Loucy (cell line): ENCODE measurements at regions not wholly inside any gene's neighbourhood (a gene's known extent, or its start where the extent isn't known, plus 50 kb on each side); places are given as distances from the start of the nearest gene placed in this dataset.

Experiments used
- H2AFZ ChIP-seq: fragments of 200-600 bp; sonication (generic); 2 replicates; pipeline ENCODE4 v1.6.0; 2016; ENCODE audit warnings: antibody characterized with exemption, mild to moderate bottlenecking, low read length, moderate library complexity
- H3F3A ChIP-seq: fragments of 200-600 bp; 2 replicates; pipeline ENCODE4 v1.6.0; 2016; ENCODE audit warnings: antibody characterized with exemption, low read depth, mild to moderate bottlenecking
- H3K27me3 ChIP-seq: fragments of 200-600 bp; sonication (generic); 2 replicates; pipeline ENCODE4 v1.6.1; 2014; ENCODE audit warnings: low read length, mild to moderate bottlenecking; ENCODE audit not compliant: insufficient read depth, poor library complexity, severe bottlenecking
- H3K36me3 ChIP-seq: fragments of 200-600 bp; sonication (generic); 2 replicates; pipeline ENCODE4 v1.6.1; 2016; ENCODE audit warnings: low read length; ENCODE audit not compliant: insufficient read depth
- H3K4me1 ChIP-seq: fragments of 200-600 bp; sonication (generic); 2 replicates; pipeline ENCODE4 v1.5.1; 2014; ENCODE audit warnings: low read length, mild to moderate bottlenecking; ENCODE audit not compliant: insufficient read depth, poor library complexity, severe bottlenecking
- H3K4me2 ChIP-seq: fragments of 200-600 bp; sonication (generic); 2 replicates; pipeline ENCODE4 v1.6.0; 2014; ENCODE audit warnings: antibody characterized with exemption, low read length, low read depth, mild to moderate bottlenecking; ENCODE audit not compliant: poor library complexity, severe bottlenecking
- H3K4me3 ChIP-seq: fragments of 200-600 bp; sonication (generic); 2 replicates; pipeline ENCODE4 v1.5.1; 2014; ENCODE audit warnings: low read length, mild to moderate bottlenecking, mixed read lengths; ENCODE audit not compliant: poor library complexity, severe bottlenecking
- H3K79me2 ChIP-seq: fragments of 200-600 bp; sonication (generic); 2 replicates; pipeline ENCODE4 v1.6.1; 2014; ENCODE audit warnings: low read length; ENCODE audit not compliant: insufficient read depth
- H3K9ac ChIP-seq: fragments of 200-600 bp; sonication (generic); 2 replicates; pipeline ENCODE4 v1.6.0; 2014; ENCODE audit warnings: mild to moderate bottlenecking, low read depth, low read length, moderate library complexity; ENCODE audit not compliant: poor library complexity, severe bottlenecking
- H3K9me2 ChIP-seq: fragments of 200-600 bp; sonication (generic); replicated peaks from 2 replicates; pipeline ENCODE4 v1.6.1; 2016; ENCODE audit warnings: low read depth, low read length, mixed read lengths
- H3K9me3 ChIP-seq: fragments of 200-600 bp; sonication (generic); 2 replicates; pipeline ENCODE4 v1.6.1; 2014; ENCODE audit warnings: mild to moderate bottlenecking, antibody characterized with exemption, low read length, low read depth; ENCODE audit not compliant: insufficient read depth
- H4K20me1 ChIP-seq: fragments of 200-600 bp; sonication (generic); 2 replicates; pipeline ENCODE4 v1.6.0; 2014; ENCODE audit warnings: antibody characterized with exemption, low read length, mild to moderate bottlenecking; ENCODE audit not compliant: insufficient read depth, poor library complexity, severe bottlenecking
- EZH2phosphoT487 ChIP-seq: fragments of 200-600 bp; IDR thresholded peaks from 2 replicates; pipeline ENCODE4 v1.6.1; 2018; ENCODE audit warnings: antibody characterized with exemption, mild to moderate bottlenecking, moderate library complexity, borderline replicate concordance
- TF ChIP-seq, protein P1 (sequence below): fragments of 200-600 bp; sonication (generic); conservative IDR thresholded peaks from 2 replicates; pipeline ENCODE4 v1.5.1; 2014; ENCODE audit warnings: mild to moderate bottlenecking, antibody characterized with exemption, low read length

DNA sequence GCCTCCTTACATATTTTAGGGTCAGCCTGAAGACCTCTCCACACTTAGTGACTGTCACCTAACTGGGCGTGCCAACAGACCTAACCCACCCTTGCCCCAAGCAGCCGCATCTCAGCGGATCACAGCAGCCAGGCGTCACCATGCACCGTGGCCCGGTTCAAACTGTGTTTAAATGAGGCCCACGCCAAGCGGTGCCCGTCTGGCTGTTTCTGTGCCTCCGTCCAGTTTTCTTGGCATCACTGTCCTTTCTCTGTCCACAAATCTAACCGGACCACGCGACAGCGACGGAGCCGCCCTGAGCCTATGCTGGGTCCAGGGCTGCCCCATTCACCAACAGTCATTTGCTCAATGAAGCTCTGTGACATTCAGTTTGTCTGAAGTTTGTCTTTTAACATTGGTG is 393.3 kb downstream of the THBS2 start:
- Histone ChIP-seq H3K79me2 (no peaks in the 10 kb centered on the region), H3K4me1 (no peaks in the 10 kb centered on the region), H3K9ac (no peak overlapping the region), H3K27me3 (no peaks in the 10 kb centered on the region), H3K4me3 (no peak overlapping the region), H4K20me1 (no peaks in the 10 kb centered on the region), H3F3A (no peaks in the 10 kb centered on the region), H2AFZ (no peak overlapping the region), H3K36me3 (no peaks in the 10 kb centered on the region), H3K4me2 (no peak overlapping the region), H3K9me2 (no peaks in the 10 kb centered on the region), H3K9me3 (peaks cover 15% of the 10 kb centered on the region; the same call in 1 of the 2 replicates)
- TF ChIP-seq, protein P1, sequence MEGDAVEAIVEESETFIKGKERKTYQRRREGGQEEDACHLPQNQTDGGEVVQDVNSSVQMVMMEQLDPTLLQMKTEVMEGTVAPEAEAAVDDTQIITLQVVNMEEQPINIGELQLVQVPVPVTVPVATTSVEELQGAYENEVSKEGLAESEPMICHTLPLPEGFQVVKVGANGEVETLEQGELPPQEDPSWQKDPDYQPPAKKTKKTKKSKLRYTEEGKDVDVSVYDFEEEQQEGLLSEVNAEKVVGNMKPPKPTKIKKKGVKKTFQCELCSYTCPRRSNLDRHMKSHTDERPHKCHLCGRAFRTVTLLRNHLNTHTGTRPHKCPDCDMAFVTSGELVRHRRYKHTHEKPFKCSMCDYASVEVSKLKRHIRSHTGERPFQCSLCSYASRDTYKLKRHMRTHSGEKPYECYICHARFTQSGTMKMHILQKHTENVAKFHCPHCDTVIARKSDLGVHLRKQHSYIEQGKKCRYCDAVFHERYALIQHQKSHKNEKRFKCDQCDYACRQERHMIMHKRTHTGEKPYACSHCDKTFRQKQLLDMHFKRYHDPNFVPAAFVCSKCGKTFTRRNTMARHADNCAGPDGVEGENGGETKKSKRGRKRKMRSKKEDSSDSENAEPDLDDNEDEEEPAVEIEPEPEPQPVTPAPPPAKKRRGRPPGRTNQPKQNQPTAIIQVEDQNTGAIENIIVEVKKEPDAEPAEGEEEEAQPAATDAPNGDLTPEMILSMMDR = no peak
- TF ChIP-seq EZH2phosphoT487 = no peak

DNA sequence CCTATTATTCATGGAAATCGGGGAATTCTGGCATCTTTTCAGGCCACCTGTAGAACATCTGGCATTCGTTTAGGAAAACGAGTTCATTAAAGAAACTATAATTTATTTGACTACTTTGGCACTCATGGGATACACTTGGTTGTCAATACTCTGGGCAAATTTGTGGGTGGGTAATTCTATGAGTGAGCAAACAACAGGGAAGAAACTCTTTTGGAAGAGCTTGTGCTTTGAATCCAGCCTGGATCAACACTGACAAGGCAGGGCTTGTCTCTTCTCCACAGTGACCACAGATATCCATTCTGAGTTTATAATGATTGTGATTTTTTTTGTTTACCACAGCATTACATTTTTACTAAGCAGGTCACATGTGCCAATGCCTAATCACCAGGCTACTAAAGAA is 394.7 kb downstream of the THBS2 start:
- H4K20me1 ChIP-seq = no peaks in the 10 kb centered on the region
- H3K9me3 ChIP-seq = peaks cover 15% of the 10 kb centered on the region; the same call in 1 of the 2 replicates
- H3K27me3 ChIP-seq = no peaks in the 10 kb centered on the region
- H3K4me2 ChIP-seq = no peak overlapping the region
- no peaks in the 10 kb centered on the region for H3F3A ChIP-seq
- H3K9me2 ChIP-seq = no peaks in the 10 kb centered on the region
- no peaks in the 10 kb centered on the region for H3K4me1 ChIP-seq
- no peaks in the 10 kb centered on the region for H3K79me2 ChIP-seq
- TF ChIP-seq EZH2phosphoT487 = no peak
- TF ChIP-seq, protein P1 = no peak
- H2AFZ ChIP-seq = no peak overlapping the region
- H3K4me3 ChIP-seq = no peak overlapping the region
- no peak overlapping the region for H3K9ac ChIP-seq
- H3K36me3 ChIP-seq = no peaks in the 10 kb centered on the region

DNA sequence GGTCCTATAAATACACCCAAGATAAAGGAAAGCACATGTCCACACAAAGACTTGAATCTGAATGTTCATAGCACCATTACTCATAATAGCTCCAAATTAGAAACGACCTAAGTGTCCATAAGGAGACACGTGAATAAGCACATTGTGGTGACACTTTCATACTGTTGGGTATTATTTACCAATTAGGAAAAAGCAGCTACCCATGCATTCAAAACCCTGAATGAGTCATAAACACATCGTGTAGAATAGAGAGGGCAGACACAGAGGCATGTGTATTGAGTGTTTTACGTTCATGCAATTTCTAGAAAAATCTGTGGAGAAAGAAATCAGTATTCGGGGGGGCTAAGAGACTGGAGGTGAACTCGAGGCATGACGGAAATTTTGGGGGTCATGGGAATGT is 396.7 kb downstream of the THBS2 start:
- H3K4me3 ChIP-seq = no peak overlapping the region
- no peaks in the 10 kb centered on the region for H3F3A ChIP-seq
- H3K4me1 ChIP-seq = no peaks in the 10 kb centered on the region
- no peaks in the 10 kb centered on the region for H3K27me3 ChIP-seq
- peaks cover 12% of the 10 kb centered on the region; the same call in 1 of the 2 replicates for H3K9me3 ChIP-seq
- H3K9me2 ChIP-seq = no peaks in the 10 kb centered on the region
- no peaks in the 10 kb centered on the region for H3K79me2 ChIP-seq
- H3K36me3 ChIP-seq = no peaks in the 10 kb centered on the region
- H2AFZ ChIP-seq = no peak overlapping the region
- no peaks in the 10 kb centered on the region for H4K20me1 ChIP-seq
- no peak overlapping the region for H3K9ac ChIP-seq
- no peak for TF ChIP-seq EZH2phosphoT487
- TF ChIP-seq, protein P1 = no peak
- H3K4me2 ChIP-seq = no peak overlapping the region
